ENCODE measurements at regions not wholly inside any gene's neighbourhood (a gene's known extent, or its start where the extent isn't known, plus 50 kb on each side); places are given as distances from the start of the nearest gene placed in this dataset.

DNA sequence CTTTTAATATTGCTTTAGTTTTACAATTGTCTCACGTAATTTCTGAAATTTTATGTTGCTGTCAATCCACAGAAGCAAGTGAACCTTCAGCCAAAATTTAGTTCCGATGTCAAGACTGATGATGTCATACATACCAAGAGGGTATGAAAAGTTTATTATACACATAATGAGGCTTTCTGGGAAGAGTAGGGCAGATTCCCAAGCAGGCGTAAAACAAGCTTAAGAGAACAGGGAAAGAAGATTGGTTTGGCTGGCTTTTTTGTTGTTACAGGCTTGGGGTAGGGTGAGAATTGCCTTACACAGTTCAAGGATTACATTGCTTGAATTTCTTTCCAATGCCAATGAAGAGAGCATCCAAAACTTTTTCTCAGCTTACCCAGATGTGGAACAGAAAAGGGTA is 1962.9 kb upstream of the CDH6 start:
- Mint-ChIP-seq H3K4me3 (ENCODE audit: low read depth, unreplicated experiment) (no peak overlapping the region), H3K4me1 (ENCODE audit: low read depth, unreplicated experiment) (no peaks in the 10 kb centered on the region), H3K9me3 (ENCODE audit: low read depth, unreplicated experiment) (no peaks in the 10 kb centered on the region), H3K36me3 (ENCODE audit: insufficient read depth, unreplicated experiment) (no peaks in the 10 kb centered on the region), H3K27me3 (ENCODE audit: unreplicated experiment) (no peaks in the 10 kb centered on the region), H3K27ac (ENCODE audit: unreplicated experiment) (no peak overlapping the region)
- no peak for DNase-seq
- no TSS peak for BruUV-seq (replicated peaks)
- TF ChIP-seq, protein P1, sequence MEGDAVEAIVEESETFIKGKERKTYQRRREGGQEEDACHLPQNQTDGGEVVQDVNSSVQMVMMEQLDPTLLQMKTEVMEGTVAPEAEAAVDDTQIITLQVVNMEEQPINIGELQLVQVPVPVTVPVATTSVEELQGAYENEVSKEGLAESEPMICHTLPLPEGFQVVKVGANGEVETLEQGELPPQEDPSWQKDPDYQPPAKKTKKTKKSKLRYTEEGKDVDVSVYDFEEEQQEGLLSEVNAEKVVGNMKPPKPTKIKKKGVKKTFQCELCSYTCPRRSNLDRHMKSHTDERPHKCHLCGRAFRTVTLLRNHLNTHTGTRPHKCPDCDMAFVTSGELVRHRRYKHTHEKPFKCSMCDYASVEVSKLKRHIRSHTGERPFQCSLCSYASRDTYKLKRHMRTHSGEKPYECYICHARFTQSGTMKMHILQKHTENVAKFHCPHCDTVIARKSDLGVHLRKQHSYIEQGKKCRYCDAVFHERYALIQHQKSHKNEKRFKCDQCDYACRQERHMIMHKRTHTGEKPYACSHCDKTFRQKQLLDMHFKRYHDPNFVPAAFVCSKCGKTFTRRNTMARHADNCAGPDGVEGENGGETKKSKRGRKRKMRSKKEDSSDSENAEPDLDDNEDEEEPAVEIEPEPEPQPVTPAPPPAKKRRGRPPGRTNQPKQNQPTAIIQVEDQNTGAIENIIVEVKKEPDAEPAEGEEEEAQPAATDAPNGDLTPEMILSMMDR (IDR thresholded peaks at IDR 0.05; ENCODE audit: unreplicated experiment), result no peak
- CTCF ChIA-PET, result no interaction called here
- intact Hi-C loops (cut with micrococcal nuclease; ENCODE audit: unreplicated experiment), result loop anchor here (5.0 kb wide), 1 partner anchor 213 kb away; no protein-coding TSS in a partner anchor

DNA sequence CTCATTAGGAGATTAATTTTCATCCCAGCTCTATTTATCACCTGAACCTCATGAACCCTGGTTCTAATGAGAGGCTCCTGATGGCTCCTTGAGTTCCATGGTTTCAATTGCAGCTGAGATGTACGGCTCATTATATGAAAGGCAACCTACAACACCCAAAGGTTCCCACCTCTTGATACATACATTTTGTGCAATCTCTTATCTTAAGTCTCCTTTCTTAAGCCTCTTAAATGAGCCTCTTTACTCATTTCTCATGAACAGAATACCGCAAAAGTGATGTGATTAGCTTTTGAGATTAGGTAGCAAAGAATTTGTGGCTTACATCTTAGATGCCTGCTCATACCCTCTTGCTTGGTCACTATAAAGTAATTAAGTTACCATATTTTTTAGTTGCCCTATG is 1964.0 kb upstream of the CDH6 start:
- no peaks in the 10 kb centered on the region for H3K27me3 Mint-ChIP-seq (ENCODE audit: unreplicated experiment)
- H3K4me3 Mint-ChIP-seq (ENCODE audit: low read depth, unreplicated experiment), result no peak overlapping the region
- DNase-seq, result no peak
- no TSS peak for BruUV-seq (replicated peaks)
- no peaks in the 10 kb centered on the region for H3K36me3 Mint-ChIP-seq (ENCODE audit: insufficient read depth, unreplicated experiment)
- CTCF ChIA-PET, result no interaction called here
- H3K9me3 Mint-ChIP-seq (ENCODE audit: low read depth, unreplicated experiment), result no peaks in the 10 kb centered on the region
- H3K4me1 Mint-ChIP-seq (ENCODE audit: low read depth, unreplicated experiment), result no peaks in the 10 kb centered on the region
- TF ChIP-seq, protein P1 (IDR thresholded peaks at IDR 0.05; ENCODE audit: unreplicated experiment), result no peak
- H3K27ac Mint-ChIP-seq (ENCODE audit: unreplicated experiment), result no peak overlapping the region
- intact Hi-C loops (cut with micrococcal nuclease; ENCODE audit: unreplicated experiment), result no loop called here

DNA sequence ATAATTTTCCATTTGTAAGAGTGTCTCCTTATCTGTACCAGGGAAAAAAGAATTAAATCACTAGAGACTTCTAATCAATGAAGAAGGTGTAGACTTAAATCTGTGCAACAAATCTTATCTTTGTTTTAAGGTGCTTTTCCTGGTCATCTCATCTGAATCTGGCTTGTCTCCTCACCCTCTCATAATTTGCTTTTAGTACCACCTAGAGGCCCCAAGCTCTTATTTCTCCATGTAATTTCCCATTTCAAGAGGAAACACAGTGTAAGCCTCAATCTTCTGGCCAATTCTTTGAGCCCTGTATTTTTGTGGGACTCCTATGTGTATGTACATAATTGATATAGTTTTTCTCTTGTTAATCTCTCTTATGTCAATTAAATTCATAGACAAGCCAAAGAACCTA is 1975.3 kb upstream of the CDH6 start:
- intact Hi-C loops (cut with micrococcal nuclease; ENCODE audit: unreplicated experiment), result loop anchor here (10.0 kb wide), 1 partner anchor 313 kb away; no protein-coding TSS in a partner anchor
- H3K4me1 Mint-ChIP-seq (ENCODE audit: low read depth, unreplicated experiment), result peaks cover 5% of the 10 kb centered on the region
- TF ChIP-seq, protein P1 (IDR thresholded peaks at IDR 0.05; ENCODE audit: unreplicated experiment), result no peak
- no peak overlapping the region for H3K27ac Mint-ChIP-seq (ENCODE audit: unreplicated experiment)
- CTCF ChIA-PET, result interaction anchor here (0.6 kb wide), 1 partner anchor 431 kb away, joined by 6 read pairs; no protein-coding TSS in a partner anchor
- H3K9me3 Mint-ChIP-seq (ENCODE audit: low read depth, unreplicated experiment), result no peaks in the 10 kb centered on the region
- H3K4me3 Mint-ChIP-seq (ENCODE audit: low read depth, unreplicated experiment), result no peak overlapping the region
- no peak for DNase-seq
- H3K27me3 Mint-ChIP-seq (ENCODE audit: unreplicated experiment), result no peaks in the 10 kb centered on the region
- no peaks in the 10 kb centered on the region for H3K36me3 Mint-ChIP-seq (ENCODE audit: insufficient read depth, unreplicated experiment)
- no TSS peak for BruUV-seq (replicated peaks)

DNA sequence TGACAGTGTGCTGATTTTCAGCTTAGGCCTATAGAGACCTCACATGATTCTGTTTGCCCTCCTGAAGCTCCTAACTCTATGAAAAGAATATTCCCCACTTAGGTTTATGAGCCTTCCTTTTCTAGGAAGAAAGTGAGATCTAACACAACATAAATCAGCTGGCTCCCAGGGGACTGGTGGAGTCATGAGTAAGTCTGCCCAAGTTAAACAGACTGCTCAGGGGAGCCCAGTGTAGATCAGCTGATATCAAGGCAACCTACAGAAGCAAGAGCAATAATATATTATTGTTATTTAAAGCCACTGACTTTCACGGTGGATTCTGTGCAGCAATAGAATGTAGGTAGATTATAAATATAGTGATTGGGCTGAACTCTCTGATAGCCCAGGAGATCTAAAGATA is 1978.6 kb upstream of the CDH6 start:
- CTCF ChIA-PET, result no interaction called here
- no peak for DNase-seq
- H3K36me3 Mint-ChIP-seq (ENCODE audit: insufficient read depth, unreplicated experiment), result no peaks in the 10 kb centered on the region
- H3K4me3 Mint-ChIP-seq (ENCODE audit: low read depth, unreplicated experiment), result no peak overlapping the region
- no peak overlapping the region for H3K27ac Mint-ChIP-seq (ENCODE audit: unreplicated experiment)
- intact Hi-C loops (cut with micrococcal nuclease; ENCODE audit: unreplicated experiment), result loop anchor here (10.0 kb wide), 1 partner anchor 310 kb away; no protein-coding TSS in a partner anchor
- TF ChIP-seq, protein P1 (IDR thresholded peaks at IDR 0.05; ENCODE audit: unreplicated experiment), result no peak
- no peaks in the 10 kb centered on the region for H3K27me3 Mint-ChIP-seq (ENCODE audit: unreplicated experiment)
- BruUV-seq (replicated peaks), result no TSS peak
- peaks cover 5% of the 10 kb centered on the region for H3K4me1 Mint-ChIP-seq (ENCODE audit: low read depth, unreplicated experiment)
- no peaks in the 10 kb centered on the region for H3K9me3 Mint-ChIP-seq (ENCODE audit: low read depth, unreplicated experiment)
